Spinal cord (tissue), 9 donors: ENCODE measurements at regions not wholly inside any gene's neighbourhood (a gene's known extent, or its start where the extent isn't known, plus 50 kb on each side); places are given as distances from the start of the nearest gene placed in this dataset.
"Not testable (repeated sequence)": the region's sequence is repeated elsewhere in the genome, so short reads cannot be mapped to it uniquely, and the experiment has no call there.

Source experiments
- DNase-seq, 6 donors: peaks; one replicate each; pipeline versions ENCODE4 v3.0.0 to v3.0.0-alpha.2; 2013 to 2015; ENCODE audit warnings: low spot score in 6 of 6, low read depth in 4 of 6
- H3K27ac ChIP-seq: one replicate; pipeline ENCODE4 v1.5.1; 2013; ENCODE audit warnings: low read depth, low read length, control low read depth
- H3K27me3 ChIP-seq: one replicate; pipeline ENCODE4 v1.6.1; 2013; ENCODE audit warnings: low read length; ENCODE audit not compliant: control insufficient read depth, insufficient read depth
- H3K36me3 ChIP-seq: one replicate; pipeline ENCODE4 v1.6.1; 2013; ENCODE audit warnings: low read length; ENCODE audit not compliant: control insufficient read depth, insufficient read depth
- H3K4me1 ChIP-seq: one replicate; pipeline ENCODE4 v1.6.1; 2013; ENCODE audit warnings: low read length; ENCODE audit not compliant: control insufficient read depth, insufficient read depth
- H3K4me3 ChIP-seq: one replicate; pipeline ENCODE4 v1.5.1; 2013; ENCODE audit warnings: low read depth, low read length, control low read depth
- H3K9me3 ChIP-seq: one replicate; pipeline ENCODE4 v1.6.1; 2013; ENCODE audit warnings: low read length; ENCODE audit not compliant: control insufficient read depth, insufficient read depth
- WGBS: methylation state at CpG from one replicate; pipeline ENCODE4 v1.1.5; 2013; ENCODE audit warnings: missing lambda C conversion rate; ENCODE audit not compliant: insufficient coverage; 5-methylcytosine and 5-hydroxymethylcytosine counted together
- donor health status: healthy.

GRCh38 chr5:17375886-17376285 lies 122.1 kb upstream of the TAF11L2 start:
- WGBS = no CpG with 5 or more reads among the region's 2 CpGs
- not testable (repeated sequence) for DNase-seq, H3K9me3 ChIP-seq, H3K4me3 ChIP-seq, H3K4me1 ChIP-seq, H3K36me3 ChIP-seq, H3K27me3 ChIP-seq, H3K27ac ChIP-seq

DNA sequence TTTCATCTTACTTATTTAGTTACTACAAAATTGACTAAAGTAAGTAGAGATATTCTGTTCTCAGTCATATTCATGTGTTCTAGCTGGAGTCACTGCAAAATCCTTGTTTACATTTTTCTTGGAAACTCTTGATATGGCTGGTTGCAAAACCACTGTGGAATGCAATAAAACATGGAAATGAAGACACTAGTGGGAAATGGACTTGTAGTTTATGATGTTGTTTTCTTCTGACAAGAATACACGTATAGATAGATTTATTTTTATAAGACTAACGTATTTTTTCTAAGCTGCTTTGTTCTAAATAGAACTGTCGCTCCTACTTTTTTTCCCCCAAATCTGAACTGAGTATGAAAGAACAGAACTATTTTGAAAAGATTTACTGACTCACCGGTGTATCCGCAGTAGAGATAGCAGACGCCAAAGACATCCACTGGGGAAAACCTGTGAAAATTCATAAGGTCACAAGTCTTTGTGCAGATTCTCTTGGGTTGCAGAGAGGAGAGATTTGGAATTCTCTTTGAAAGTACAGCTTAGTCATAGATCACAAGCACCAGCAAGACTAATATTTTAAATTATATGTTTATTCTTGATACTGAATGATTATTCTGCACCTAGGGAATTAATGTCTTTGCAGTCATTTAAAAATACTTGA lies 119.6 kb upstream of the TAF11L2 start:
- Histone ChIP-seq H3K9me3 (no peaks in the 10 kb centered on the region), H3K36me3 (no peaks in the 10 kb centered on the region), H3K27me3 (no peaks in the 10 kb centered on the region), H3K4me1 (no peaks in the 10 kb centered on the region), H3K4me3 (no peak overlapping the region), H3K27ac (no peak overlapping the region)
- DNase-seq = peak in 1 of 6 donors; percentile 42
- WGBS = no CpG with 5 or more reads among the region's 6 CpGs

DNA sequence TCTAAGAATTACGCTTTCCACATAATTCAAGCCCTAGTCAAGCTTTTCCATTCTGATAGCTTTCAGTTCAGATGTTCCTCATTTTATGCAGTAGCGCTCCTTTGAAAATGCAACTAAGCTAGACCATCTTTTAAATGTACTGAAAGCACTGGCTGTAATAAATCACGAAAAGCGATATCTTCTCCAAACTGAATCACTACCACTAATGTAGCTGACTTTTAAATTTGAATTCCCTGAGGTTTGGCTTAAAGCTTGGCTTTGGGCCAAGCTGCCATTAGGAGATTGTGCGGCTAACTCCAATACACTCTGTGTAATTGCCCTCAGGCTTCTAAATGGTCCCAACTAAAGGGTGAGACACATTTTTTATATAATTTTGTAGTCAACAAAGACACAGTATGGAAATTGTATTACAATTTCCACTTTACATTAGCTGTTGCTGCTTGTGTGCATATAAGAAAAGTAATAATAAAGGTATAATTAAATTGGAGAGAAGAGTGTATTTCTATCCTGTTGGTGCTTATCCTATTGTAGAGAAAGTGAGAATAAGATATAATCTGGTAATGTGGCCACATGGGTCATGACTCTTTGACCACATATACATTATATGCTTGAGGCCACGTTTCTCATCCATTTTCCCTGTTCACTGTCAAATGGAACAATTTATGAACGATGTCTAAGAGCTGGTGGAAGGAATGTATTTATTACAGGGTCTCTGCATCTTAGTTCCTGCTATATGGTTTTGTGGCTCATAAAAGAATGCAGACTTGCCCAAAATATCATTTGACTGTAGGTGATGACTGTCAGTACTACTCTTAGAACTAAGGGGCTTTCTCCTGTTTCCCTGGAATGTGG lies 118.7 kb upstream of the TAF11L2 start:
- DNase-seq = peak in 2 of 6 donors; percentile 39 to 82
- WGBS = 61% methylated on average over 3 of the region's 7 CpGs
- H3K27ac ChIP-seq = no peak overlapping the region

DNA sequence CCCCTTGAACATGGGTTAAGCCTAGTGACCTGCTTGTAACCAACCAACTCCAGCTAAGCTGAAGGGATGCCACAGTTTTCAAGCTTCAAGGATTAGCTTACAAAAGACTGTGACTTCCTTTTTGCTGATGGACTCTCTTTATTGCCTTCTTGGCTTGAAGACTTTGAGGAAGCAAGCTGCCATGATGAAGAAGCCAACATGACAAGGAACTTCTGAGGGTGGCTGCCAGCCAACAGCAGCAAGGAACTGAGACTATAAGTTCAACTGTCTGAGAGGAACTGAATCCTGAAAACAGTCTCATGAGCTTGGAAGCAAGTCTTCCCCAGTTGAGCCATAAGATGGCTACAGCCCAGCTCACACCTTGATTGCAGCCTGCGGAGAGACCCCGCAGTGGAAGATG lies 116.1 kb upstream of the TAF11L2 start:
- no peaks in the 10 kb centered on the region for H3K36me3 ChIP-seq
- H3K4me1 ChIP-seq = no peaks in the 10 kb centered on the region
- H3K27me3 ChIP-seq = no peaks in the 10 kb centered on the region
- H3K27ac ChIP-seq = no peak overlapping the region
- H3K9me3 ChIP-seq = no peaks in the 10 kb centered on the region
- H3K4me3 ChIP-seq = no peak overlapping the region
- no CpG with 5 or more reads among the region's 2 CpGs for WGBS
- peak in 1 of 6 donors; percentile 62 for DNase-seq

More for the DNA sequence above, 118.7 kb upstream of the TAF11L2 start:
- no peaks in the 10 kb centered on the region for H3K9me3 ChIP-seq
- no peaks in the 10 kb centered on the region for H3K27me3 ChIP-seq
- H3K36me3 ChIP-seq = no peaks in the 10 kb centered on the region
- H3K4me1 ChIP-seq = no peaks in the 10 kb centered on the region
- H3K4me3 ChIP-seq = no peak overlapping the region

DNA sequence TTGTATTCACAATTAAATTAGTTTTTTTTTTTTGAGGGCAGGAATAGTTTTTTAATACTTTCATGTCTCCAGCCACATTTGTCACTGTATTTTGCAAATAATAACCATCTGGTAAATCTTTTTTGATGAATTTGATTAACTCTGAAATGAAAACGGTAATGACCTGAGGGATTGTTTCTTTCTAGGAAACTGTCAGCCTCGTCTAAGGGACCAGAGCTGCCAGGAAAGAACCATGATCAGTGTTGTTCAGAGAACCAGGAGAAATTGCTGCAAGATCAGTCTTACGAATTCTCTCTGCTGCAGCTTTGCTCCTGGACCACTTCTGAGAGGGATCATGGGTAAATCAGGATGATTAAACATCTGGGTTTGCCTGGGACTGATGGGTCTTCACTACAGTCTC lies 114.5 kb upstream of the TAF11L2 start:
- DNase-seq = peak in 1 of 6 donors; percentile 34
- 49% methylated on average over 3 of the region's 3 CpGs for WGBS
- no peaks in the 10 kb centered on the region for H3K27me3 ChIP-seq
- no peak overlapping the region for H3K4me3 ChIP-seq
- no peaks in the 10 kb centered on the region for H3K4me1 ChIP-seq
- H3K27ac ChIP-seq = no peak overlapping the region
- no peaks in the 10 kb centered on the region for H3K9me3 ChIP-seq
- no peaks in the 10 kb centered on the region for H3K36me3 ChIP-seq

DNA sequence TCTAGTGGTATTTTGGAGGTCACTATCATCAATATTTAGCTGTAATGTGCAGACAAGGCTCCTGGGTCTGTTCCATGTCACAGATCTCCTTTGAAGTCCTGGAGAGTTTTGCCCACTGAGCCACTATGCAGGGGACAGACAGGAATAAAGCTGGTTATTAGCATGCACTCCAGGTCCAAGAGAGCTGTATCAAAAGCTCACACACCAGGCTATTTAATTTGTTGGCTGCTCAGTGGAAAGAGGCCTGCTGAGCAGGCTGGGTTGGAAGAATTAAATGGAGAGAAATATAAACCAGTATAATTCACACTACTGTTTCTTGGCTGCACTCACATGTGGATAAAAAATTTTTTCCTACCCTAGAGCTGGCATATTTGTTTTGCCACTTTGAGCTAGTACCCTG lies 113.8 kb upstream of the TAF11L2 start:
- peak in 2 of 6 donors; percentile 66 to 70 for DNase-seq
- no peak overlapping the region for H3K4me3 ChIP-seq
- H3K27ac ChIP-seq = no peak overlapping the region
- no peaks in the 10 kb centered on the region for H3K9me3 ChIP-seq
- H3K27me3 ChIP-seq = no peaks in the 10 kb centered on the region
- no peaks in the 10 kb centered on the region for H3K4me1 ChIP-seq
- H3K36me3 ChIP-seq = no peaks in the 10 kb centered on the region

DNA sequence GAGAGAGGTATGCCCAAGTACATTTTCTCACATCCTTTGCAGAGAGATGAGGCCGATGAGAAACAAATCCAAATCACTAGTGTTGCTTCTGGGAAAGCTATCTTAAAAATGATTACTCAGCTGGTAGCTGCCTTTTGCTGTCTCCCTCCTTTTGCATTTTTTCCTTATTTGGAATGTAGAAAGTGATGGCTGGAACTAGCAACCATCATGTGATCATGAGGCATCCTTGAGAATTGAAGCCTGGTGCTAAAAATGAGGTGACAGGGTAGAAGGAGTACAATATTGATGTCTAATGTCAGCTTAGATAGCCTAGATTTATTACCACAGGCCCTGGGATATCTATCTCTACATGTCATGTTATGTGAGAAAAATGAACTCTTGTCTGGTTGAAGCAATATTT lies 109.3 kb upstream of the TAF11L2 start:
- Histone ChIP-seq H3K27me3 (no peaks in the 10 kb centered on the region), H3K4me1 (no peaks in the 10 kb centered on the region), H3K9me3 (no peaks in the 10 kb centered on the region), H3K27ac (no peak overlapping the region), H3K4me3 (no peak overlapping the region), H3K36me3 (no peaks in the 10 kb centered on the region)
- WGBS = no CpG with 5 or more reads among the region's 1 CpG
- no peak for DNase-seq

GRCh38 chr5:17394086-17394485 lies 103.9 kb upstream of the TAF11L2 start:
- WGBS = no CpG with 5 or more reads among the region's 1 CpG
- H3K27me3 ChIP-seq = no peaks in the 10 kb centered on the region
- DNase-seq = no peak

GRCh38 chr5:17395106-17395880 lies 102.7 kb upstream of the TAF11L2 start:
- H3K27me3 ChIP-seq = no peaks in the 10 kb centered on the region
- H3K27ac ChIP-seq = no peak overlapping the region
- 86% methylated on average over 3 of the region's 5 CpGs for WGBS
- H3K36me3 ChIP-seq = no peaks in the 10 kb centered on the region
- H3K9me3 ChIP-seq = no peaks in the 10 kb centered on the region
- DNase-seq = no peak
- no peaks in the 10 kb centered on the region for H3K4me1 ChIP-seq
- no peak overlapping the region for H3K4me3 ChIP-seq

More at GRCh38 chr5:17394086-17394485, 103.9 kb upstream of the TAF11L2 start:
- Histone ChIP-seq H3K9me3 (no peaks in the 10 kb centered on the region), H3K4me3 (no peak overlapping the region), H3K27ac (no peak overlapping the region), H3K4me1 (no peaks in the 10 kb centered on the region), H3K36me3 (no peaks in the 10 kb centered on the region)
